ENCODE measurements at regions not wholly inside any gene's neighbourhood (a gene's known extent, or its start where the extent isn't known, plus 50 kb on each side); places are given as distances from the start of the nearest gene placed in this dataset.
A peak's percentile ranks its signal among the peaks of the same experiment; 100 is the strongest.

- no peak for DNase-seq (ENCODE audit: low read depth, low spot score)
Measured at GRCh38 chr2:16565481-16565880, 100.2 kb downstream of the CYRIA start.

- no peak for DNase-seq (ENCODE audit: low read depth, low spot score)
Measured at GRCh38 chr2:16561676-16562075, 104.0 kb downstream of the CYRIA start.

- DNase-seq (ENCODE audit: low read depth, low spot score): no peak
Measured at GRCh38 chr2:16561251-16561650, 104.4 kb downstream of the CYRIA start.

- DNase-seq (ENCODE audit: low read depth, low spot score): no peak
Measured at GRCh38 chr2:16559278-16560067, 106.2 kb downstream of the CYRIA start.

- no peak for DNase-seq (ENCODE audit: low read depth, low spot score)
Measured at GRCh38 chr2:16554060-16554583, 111.5 kb downstream of the CYRIA start.

- peak; percentile 59 for DNase-seq (ENCODE audit: low read depth, low spot score)
Measured at GRCh38 chr2:16553226-16553625, 112.4 kb downstream of the CYRIA start.

GRCh38 chr2:16552202-16552601 is 113.4 kb downstream of the CYRIA start:
- DNase-seq (ENCODE audit: low read depth, low spot score): no peak

- no peak for DNase-seq (ENCODE audit: low read depth, low spot score)
Measured at GRCh38 chr2:16548036-16548435, 117.6 kb downstream of the CYRIA start.

GRCh38 chr2:16546128-16546754 is 119.4 kb downstream of the CYRIA start:
- DNase-seq (ENCODE audit: low read depth, low spot score): peak; percentile 84

- DNase-seq (ENCODE audit: low read depth, low spot score): no peak
Measured at GRCh38 chr2:16538707-16539106, 126.9 kb downstream of the CYRIA start.

- DNase-seq (ENCODE audit: low read depth, low spot score): no peak
Measured at GRCh38 chr2:16537347-16537746, 128.3 kb downstream of the CYRIA start.

GRCh38 chr2:16526193-16526592 is 139.4 kb downstream of the CYRIA start:
- no peak for DNase-seq (ENCODE audit: low read depth, low spot score)

GRCh38 chr2:16525265-16525887 is 140.3 kb downstream of the CYRIA start:
- no peak for DNase-seq (ENCODE audit: low read depth, low spot score)

- no peak for DNase-seq (ENCODE audit: low read depth, low spot score)
Measured at GRCh38 chr2:16523711-16524110, 141.9 kb downstream of the CYRIA start.

- peak; percentile 69 for DNase-seq (ENCODE audit: low read depth, low spot score)
Measured at GRCh38 chr2:16522031-16522831, 143.4 kb downstream of the CYRIA start.

- no peak for DNase-seq (ENCODE audit: low read depth, low spot score)
Measured at GRCh38 chr2:16520891-16521290, 144.7 kb downstream of the CYRIA start.

- DNase-seq (ENCODE audit: low read depth, low spot score): no peak
Measured at GRCh38 chr2:16515696-16516095, 149.9 kb downstream of the CYRIA start.

GRCh38 chr2:16513626-16514025 is 152.0 kb downstream of the CYRIA start:
- no peak for DNase-seq (ENCODE audit: low read depth, low spot score)

GRCh38 chr2:16511041-16511440 is 154.6 kb downstream of the CYRIA start:
- no peak for DNase-seq (ENCODE audit: low read depth, low spot score)

GRCh38 chr2:16509042-16509441 is 156.6 kb downstream of the CYRIA start:
- no peak for DNase-seq (ENCODE audit: low read depth, low spot score)

GRCh38 chr2:16508490-16508851 is 157.2 kb downstream of the CYRIA start:
- DNase-seq (ENCODE audit: low read depth, low spot score): no peak

All from astrocyte of the hippocampus (primary cell).